ENCODE measurements at regions not wholly inside any gene's neighbourhood (a gene's known extent, or its start where the extent isn't known, plus 50 kb on each side); places are given as distances from the start of the nearest gene placed in this dataset.

DNA sequence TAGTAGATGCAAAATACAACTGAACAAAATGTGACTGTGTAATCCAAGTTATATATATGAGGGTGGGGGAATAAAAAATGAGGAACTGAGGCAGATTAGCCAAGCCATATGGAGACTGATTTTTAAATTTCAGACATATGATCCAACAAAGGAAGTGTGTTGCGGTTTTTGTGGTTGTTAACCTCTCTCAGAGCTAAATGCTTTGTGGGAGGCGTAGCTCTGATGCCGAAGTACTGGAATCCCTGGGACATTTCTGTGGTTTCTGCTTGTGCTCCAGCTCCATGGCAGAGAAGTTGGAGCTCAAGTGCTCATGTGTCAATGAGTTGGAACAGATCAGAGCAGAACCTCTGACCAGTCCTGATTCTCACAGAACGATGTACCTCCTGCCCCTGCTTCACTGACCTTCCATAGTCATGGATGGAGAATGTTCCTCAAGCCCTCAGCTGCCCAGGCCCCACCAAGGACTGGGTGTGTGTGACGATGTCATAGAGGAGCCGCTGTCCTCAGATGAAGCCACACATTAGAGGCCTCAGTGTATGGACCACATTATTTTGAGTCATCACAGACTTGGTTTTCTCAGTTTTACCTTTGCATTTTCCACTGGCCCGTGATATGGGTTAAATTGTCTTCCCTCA is 107.6 kb downstream of the SOX1 start:
- DNase-seq (ENCODE audit: low spot score) = no peak

- DNase-seq (ENCODE audit: low spot score) = peak; percentile 15
These were observed 108.5 kb downstream of the SOX1 start for GRCh38 chr13:112175162-112176075.

DNA sequence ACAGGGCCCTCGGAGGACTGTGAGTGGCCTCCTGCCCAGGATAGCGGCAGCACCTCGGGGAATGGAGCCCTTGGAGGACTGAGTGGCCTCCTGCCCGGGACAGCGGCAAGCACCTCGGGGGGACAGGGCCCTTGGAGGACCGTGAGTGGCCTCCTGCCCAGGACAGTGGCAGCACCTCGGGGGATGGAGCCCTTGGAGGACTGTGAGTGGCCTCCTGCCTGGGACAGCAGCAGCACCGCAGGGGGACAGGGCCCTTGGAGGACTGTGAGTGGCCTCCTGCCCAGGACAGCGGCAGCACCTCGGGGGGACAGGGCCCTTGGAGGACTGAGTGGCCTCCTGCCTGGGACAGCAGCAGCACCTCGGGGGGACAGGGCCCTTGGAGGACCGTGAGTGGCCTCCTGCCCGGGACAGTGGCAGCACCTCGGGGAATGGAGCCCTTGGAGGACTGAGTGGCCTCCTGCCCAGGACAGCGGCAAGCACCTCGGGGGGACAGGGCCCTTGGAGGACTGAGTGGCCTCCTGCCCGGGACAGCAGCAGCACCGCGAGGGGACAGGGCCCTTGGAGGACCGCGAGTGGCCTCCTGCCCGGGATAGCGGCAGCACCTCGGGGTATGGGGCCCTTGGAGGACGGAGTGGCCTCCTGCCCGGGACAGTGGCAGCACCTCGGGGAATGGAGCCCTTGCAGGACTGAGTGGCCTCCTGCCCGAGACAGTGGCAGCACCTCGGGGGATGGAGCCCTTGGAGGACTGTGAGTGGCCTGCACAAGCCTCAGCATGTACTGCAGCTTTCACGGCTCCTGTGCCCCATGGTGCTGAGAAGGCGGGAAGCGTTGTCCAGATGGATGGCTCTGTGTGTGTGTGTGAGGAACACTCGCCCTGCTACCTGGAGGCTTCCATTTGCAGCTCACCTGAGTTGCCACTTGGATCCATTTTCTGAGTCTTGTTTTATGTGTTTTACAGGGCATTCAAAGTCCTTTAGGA is 109.5 kb downstream of the SOX1 start:
- peak; percentile 61 for DNase-seq (ENCODE audit: low spot score)

DNA sequence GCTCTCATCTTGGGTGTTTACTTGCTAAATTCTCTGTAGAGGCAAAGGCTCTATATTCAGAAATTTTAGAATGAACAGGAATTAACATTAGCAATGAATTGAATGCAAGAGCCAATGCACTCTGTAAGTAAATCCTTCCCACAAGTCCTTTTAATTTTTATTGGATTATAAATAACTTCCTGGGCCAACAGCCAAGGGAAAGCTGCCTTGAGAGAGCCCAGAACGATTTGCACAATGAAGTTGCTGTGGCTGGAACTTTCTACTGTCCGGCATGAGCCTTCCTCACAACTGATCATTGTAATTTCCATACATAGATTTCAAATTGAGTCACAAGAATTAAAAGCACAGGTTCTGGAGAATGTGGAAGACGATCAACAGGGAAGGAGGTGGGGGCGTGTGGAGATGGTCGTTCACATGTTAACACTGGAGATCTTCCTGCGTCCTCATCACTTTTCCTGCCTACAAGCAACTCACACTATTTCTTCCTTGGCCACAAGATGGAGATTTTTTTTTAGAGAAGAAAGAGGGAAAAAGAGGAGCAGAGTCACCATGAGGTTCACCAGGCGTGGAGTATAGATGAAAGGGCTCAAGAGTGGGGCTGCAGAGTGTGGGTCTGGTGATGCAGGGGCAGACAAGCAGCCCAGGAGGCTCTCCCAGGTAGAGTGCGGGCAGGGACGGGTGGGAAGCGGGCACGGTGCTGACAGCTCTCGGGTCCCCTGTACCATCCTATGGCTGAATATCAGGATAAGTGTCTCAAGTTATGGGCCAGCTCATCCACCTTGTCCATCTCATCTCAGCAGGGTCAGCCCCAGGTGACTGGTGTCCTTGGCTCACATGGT is 110.7 kb downstream of the SOX1 start:
- DNase-seq (ENCODE audit: low spot score) = peak; percentile 52

DNA sequence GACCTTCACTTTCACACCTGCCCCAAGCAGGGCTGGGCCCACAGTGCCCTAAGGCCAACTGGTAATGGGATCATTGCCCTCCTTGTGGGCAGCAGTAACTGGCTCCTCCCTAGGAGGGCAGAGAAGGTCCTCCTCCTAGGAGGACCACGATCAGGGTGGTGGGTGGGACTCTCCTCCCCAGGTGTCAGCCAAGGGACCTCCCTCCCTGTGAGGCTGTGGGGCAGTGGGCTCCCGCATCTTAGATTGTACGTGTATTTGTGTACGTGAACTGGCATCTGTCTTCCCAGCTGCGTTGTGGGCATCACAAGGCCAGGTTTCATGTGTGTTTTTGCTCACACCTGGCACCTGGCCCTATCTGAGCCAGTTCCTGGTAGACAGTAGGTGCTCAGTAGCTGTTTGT is 111.8 kb downstream of the SOX1 start:
- DNase-seq (ENCODE audit: low spot score) = peak; percentile 60

DNA sequence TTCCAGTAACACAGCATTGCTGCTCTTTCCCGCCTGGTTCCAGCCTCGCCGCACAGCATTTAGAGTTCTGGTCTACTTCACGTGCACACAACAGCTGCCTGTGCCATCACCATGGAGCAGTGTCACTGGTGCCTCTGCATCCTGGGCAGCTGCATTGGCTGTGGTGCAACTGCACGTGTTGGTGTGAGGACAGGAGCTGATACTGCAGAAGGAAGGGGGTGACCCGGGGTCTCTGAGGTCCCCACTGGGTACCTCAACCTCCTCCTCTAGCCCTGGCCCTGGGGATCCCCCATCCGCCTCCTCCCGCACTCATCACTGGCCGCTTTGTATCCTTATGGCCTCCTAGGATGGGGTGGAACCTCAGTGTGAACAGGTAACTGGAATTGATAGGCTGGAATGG is 112.5 kb downstream of the SOX1 start:
- peak; percentile 4 for DNase-seq (ENCODE audit: low spot score)

- DNase-seq (ENCODE audit: low spot score) = peak; percentile 11
These were observed 113.0 kb downstream of the SOX1 start for GRCh38 chr13:112179995-112180394.

- DNase-seq (ENCODE audit: low spot score) = peak; percentile 36
These were observed 114.6 kb downstream of the SOX1 start for GRCh38 chr13:112181336-112182067.

GRCh38 chr13:112182251-112182650 is 115.3 kb downstream of the SOX1 start:
- DNase-seq (ENCODE audit: low spot score) = peak; percentile 33

DNA sequence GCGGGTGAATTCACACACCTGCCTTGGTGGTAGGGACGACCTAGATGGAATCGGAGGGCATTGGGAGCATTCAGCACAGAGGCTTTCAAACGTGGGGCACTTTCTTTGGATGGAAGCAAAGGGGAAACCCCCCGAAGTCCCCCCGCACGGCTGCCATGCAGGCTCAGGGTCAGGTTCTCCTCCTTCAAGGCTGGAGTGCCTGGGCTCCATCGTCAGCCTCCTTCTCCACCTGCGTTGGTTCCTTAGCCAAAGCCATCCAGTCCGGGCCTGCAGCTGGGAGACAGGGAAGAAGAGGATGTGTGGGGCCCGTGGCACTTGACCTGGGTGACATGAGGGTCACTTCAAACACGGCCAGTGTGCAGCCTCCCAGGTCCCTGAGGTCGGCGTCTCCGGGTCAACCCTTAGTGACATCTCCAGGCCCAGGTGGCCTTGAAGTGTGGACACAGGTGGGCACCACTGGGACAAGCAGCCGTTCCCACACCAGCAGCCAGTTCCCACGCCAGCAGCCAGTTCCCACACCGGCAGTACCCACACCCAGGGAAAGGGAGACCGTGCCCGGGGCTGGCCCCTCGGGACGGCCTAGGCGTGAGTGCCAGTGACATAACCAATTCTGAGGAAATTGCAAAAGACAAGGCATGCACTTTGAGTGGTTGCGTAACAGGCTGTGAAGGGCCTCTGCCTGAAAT is 116.0 kb downstream of the SOX1 start:
- DNase-seq (ENCODE audit: low spot score) = peak; percentile 59

DNA sequence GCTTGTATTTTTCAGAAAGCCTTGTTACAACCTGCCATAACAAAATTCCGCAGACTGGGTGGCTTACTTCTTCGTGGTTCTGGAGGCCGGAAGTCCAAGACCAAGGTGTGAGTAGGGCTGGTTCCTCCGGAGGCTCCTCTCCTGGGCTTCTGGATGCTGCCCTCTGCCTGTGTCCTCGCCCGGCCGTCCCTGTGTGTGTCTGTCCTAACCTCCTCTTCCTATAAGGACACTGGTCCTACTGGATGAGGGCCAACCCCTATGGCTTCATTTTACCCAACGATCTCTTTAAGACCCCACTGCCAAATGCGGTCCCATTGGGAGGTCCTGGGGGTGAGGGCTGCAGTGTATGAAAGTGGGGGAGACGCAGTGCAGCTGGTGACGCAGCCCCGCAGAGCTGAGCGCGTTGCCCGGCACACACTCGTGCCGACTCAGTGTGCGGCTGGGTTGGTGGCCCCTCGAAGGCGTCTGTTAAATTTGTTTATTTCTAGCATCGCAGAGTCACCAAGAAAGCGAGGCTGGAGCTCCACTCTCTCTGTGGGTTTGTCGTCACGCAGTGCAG is 116.7 kb downstream of the SOX1 start:
- no peak for DNase-seq (ENCODE audit: low spot score)

DNA sequence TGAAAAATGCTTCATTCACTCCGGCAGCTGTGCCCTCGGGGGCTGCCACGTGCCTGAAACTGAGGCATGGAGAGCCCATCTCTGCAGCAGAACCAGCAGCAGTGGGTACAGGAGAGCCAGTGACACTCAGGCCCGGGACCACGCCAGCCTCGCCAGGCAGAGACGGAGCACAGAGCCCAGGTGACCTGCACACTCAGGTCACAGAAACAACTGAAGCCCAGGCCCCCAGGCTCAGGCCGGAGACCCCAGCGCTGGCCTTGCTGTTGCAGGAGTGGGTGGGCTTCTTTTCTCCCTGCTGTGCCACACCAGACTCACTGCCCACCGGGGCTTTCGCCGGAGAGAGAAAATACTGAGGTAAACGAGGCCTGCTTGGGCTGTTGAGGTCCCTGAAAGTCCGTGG is 117.3 kb downstream of the SOX1 start:
- no peak for DNase-seq (ENCODE audit: low spot score)

- DNase-seq (ENCODE audit: low spot score) = no peak
These were observed 118.0 kb downstream of the SOX1 start for GRCh38 chr13:112184851-112185371.

DNA sequence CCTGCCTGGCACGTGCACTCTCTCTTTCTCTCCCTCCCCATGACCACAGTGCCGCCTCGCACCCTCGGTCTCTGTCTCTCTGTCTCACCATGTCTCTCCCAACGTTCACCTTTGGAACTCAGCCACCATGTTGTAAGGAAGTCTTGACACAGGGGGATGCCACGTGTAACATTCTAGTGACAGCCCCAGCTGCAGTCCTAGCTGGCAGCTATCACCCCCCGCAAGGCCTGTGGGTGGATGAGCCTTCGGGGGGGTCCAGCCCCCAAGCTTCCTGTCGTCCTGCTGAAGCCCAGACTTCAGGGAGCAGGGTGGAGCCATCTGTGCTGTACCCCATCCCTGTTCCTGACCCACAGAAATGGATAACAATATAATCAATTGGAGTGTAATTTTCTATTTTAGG is 118.5 kb downstream of the SOX1 start:
- DNase-seq (ENCODE audit: low spot score) = no peak

DNA sequence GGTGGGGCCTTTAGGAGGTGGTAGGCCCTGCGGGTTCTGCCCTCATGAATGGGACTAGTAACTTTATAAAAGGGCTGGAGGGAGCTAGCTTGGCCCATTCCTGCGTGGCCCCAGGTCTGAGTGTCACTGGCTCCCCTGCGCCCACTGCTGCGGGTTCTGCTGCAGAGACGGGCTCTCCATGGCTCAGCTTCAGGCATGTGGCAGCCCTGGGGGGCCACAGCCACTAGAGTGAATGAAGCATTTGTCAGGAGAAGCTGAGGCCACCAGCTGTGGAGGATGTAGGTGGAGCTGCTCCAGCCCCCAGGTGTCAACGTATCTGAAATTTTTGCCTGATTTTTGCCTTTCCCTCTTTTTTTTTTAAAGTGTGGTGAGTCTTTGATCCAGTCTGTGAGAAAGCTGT is 119.1 kb downstream of the SOX1 start:
- DNase-seq (ENCODE audit: low spot score) = no peak

GRCh38 chr13:112187527-112188297 is 120.8 kb downstream of the SOX1 start:
- DNase-seq (ENCODE audit: low spot score) = no peak

DNA sequence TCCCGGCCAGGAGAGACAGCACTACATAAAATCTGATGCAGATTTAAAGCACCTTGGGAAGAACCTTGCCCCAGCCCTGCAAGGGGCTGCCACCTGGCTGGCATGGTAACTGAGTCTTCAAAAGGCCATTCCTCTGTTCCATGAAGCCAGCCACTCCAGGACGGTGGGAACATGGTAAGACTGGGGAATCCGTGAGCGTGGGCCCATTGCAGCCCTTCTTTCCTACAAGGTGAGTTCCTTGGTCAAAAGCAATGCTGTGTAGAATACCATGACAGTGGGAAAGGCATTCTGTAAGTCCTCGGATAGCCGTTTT is 121.3 kb downstream of the SOX1 start:
- peak; percentile 18 for DNase-seq (ENCODE audit: low spot score)

- peak; percentile 22 for DNase-seq (ENCODE audit: low spot score)
These were observed 126.7 kb downstream of the SOX1 start for GRCh38 chr13:112193463-112194166.
